Head of caudate nucleus (tissue), 42 donors: ENCODE measurements at regions not wholly inside any gene's neighbourhood (a gene's known extent, or its start where the extent isn't known, plus 50 kb on each side); places are given as distances from the start of the nearest gene placed in this dataset.
"Not testable (repeated sequence)": the region's sequence is repeated elsewhere in the genome, so short reads cannot be mapped to it uniquely, and the experiment has no call there.

Experiments used
- DNase-seq, 42 donors: peaks; one replicate each; pipeline versions ENCODE4 v3.0.0 to v3.0.0-alpha.2; 2020 to 2021; ENCODE audit warnings: mixed read lengths in 7 of 42
- intact Hi-C: fragments of 100-400 bp; cut with DNase I; formaldehyde crosslinking; loops from one replicate; pipeline ENCODE4 v1.15.0; 2022

GRCh38 chr18:57895182-57895581 is 92.1 kb upstream of the ATP8B1 start:
- intact Hi-C loops: no loop called here
- DNase-seq: no peak

GRCh38 chr18:57891707-57892391 is 88.7 kb upstream of the ATP8B1 start:
- no peak for DNase-seq
- intact Hi-C loops: no loop called here

- no peak for DNase-seq
- intact Hi-C loops: no loop called here
Observed at GRCh38 chr18:57890266-57890665, 87.2 kb upstream of the ATP8B1 start.

- intact Hi-C loops: loop anchor here (5.0 kb wide), 1 partner anchor 227 kb away; no protein-coding TSS in a partner anchor
- no peak for DNase-seq
Observed at GRCh38 chr18:57889841-57890240, 86.7 kb upstream of the ATP8B1 start.

GRCh38 chr18:57887543-57888383 is 84.6 kb upstream of the ATP8B1 start:
- DNase-seq: no peak
- intact Hi-C loops: loop anchor here (5.0 kb wide), 1 partner anchor 230 kb away; no protein-coding TSS in a partner anchor

GRCh38 chr18:57885931-57886330 is 82.8 kb upstream of the ATP8B1 start:
- DNase-seq: no peak
- intact Hi-C loops: loop anchor here (5.0 kb wide), 1 partner anchor 231 kb away; no protein-coding TSS in a partner anchor

GRCh38 chr18:57882465-57882864 is 79.3 kb upstream of the ATP8B1 start:
- DNase-seq: no peak
- intact Hi-C loops: no loop called here

GRCh38 chr18:57881818-57882413 is 78.8 kb upstream of the ATP8B1 start:
- intact Hi-C loops: no loop called here
- peak; percentile 53 to 90 (median 76) for DNase-seq

GRCh38 chr18:57879924-57880323 is 76.8 kb upstream of the ATP8B1 start:
- DNase-seq, intact Hi-C loops: not testable (repeated sequence)

GRCh38 chr18:57869221-57869620 is 66.1 kb upstream of the ATP8B1 start:
- no peak for DNase-seq
- intact Hi-C loops: no loop called here

GRCh38 chr18:57866355-57866754 is 63.2 kb upstream of the ATP8B1 start:
- intact Hi-C loops: no loop called here
- no peak for DNase-seq

GRCh38 chr18:57864615-57865121 is 61.6 kb upstream of the ATP8B1 start:
- DNase-seq: no peak
- intact Hi-C loops: no loop called here

GRCh38 chr18:57863706-57864105 is 60.6 kb upstream of the ATP8B1 start:
- intact Hi-C loops: no loop called here

GRCh38 chr18:57859314-57859713 is 56.2 kb upstream of the ATP8B1 start:
- intact Hi-C loops: no loop called here
- no peak for DNase-seq

More at GRCh38 chr18:57863706-57864105, 60.6 kb upstream of the ATP8B1 start:
- DNase-seq: no peak

- no peak for DNase-seq
- intact Hi-C loops: no loop called here
Observed at GRCh38 chr18:57856557-57857280, 53.6 kb upstream of the ATP8B1 start.

GRCh38 chr18:57856128-57856527 is 53.0 kb upstream of the ATP8B1 start:
- no peak for DNase-seq
- intact Hi-C loops: no loop called here

GRCh38 chr18:57855551-57855950 is 52.4 kb upstream of the ATP8B1 start:
- intact Hi-C loops: no loop called here
- DNase-seq: no peak

- intact Hi-C loops: no loop called here
- no peak for DNase-seq
Observed at GRCh38 chr18:57854726-57855125, 51.6 kb upstream of the ATP8B1 start.

- no peak for DNase-seq
- intact Hi-C loops: no loop called here
Observed at GRCh38 chr18:57853864-57854263, 50.7 kb upstream of the ATP8B1 start.
